ENCODE measurements at regions not wholly inside any gene's neighbourhood (a gene's known extent, or its start where the extent isn't known, plus 50 kb on each side); places are given as distances from the start of the nearest gene placed in this dataset.

GRCh38 chr3:65079560-65079959, 391.8 kb upstream of the ADAMTS9 start:
- Mint-ChIP-seq H3K27ac (no peak overlapping the region), H3K9me3 (peaks cover 14% of the 10 kb centered on the region)
- no peak for TF ChIP-seq CTCF (IDR thresholded peaks at IDR 0.05; ENCODE audit: unreplicated experiment)

GRCh38 chr3:65078748-65079147, 390.9 kb upstream of the ADAMTS9 start:
- no peak for DNase-seq (ENCODE audit: low spot score in 2 of 2, unreplicated experiment in 2 of 2)
- Mint-ChIP-seq H3K4me1 (peaks cover 23% of the 10 kb centered on the region), H3K36me3 (no peaks in the 10 kb centered on the region)

More at GRCh38 chr3:65079560-65079959, 391.8 kb upstream of the ADAMTS9 start:
- Mint-ChIP-seq H3K4me1 (peaks cover 23% of the 10 kb centered on the region), H3K27me3 (ENCODE audit: low read depth) (no peaks in the 10 kb centered on the region), H3K4me3 (no peak overlapping the region), H3K36me3 (no peaks in the 10 kb centered on the region)
- no peak for DNase-seq (ENCODE audit: low spot score in 2 of 2, unreplicated experiment in 2 of 2)

GRCh38 chr3:65077124-65077523, 389.3 kb upstream of the ADAMTS9 start:
- Mint-ChIP-seq H3K4me1 (peaks cover 7% of the 10 kb centered on the region), H3K27me3 (ENCODE audit: low read depth) (no peaks in the 10 kb centered on the region), H3K9me3 (peaks cover 14% of the 10 kb centered on the region), H3K4me3 (no peak overlapping the region), H3K36me3 (no peaks in the 10 kb centered on the region), H3K27ac (no peak overlapping the region)
- no peak for DNase-seq (ENCODE audit: low spot score in 2 of 2, unreplicated experiment in 2 of 2)
- no peak for TF ChIP-seq CTCF (IDR thresholded peaks at IDR 0.05; ENCODE audit: unreplicated experiment)

More at GRCh38 chr3:65078748-65079147, 390.9 kb upstream of the ADAMTS9 start:
- no peak for TF ChIP-seq CTCF (IDR thresholded peaks at IDR 0.05; ENCODE audit: unreplicated experiment)
- H3K9me3 Mint-ChIP-seq = peaks cover 14% of the 10 kb centered on the region
- H3K27me3 Mint-ChIP-seq (ENCODE audit: low read depth) = no peaks in the 10 kb centered on the region
- H3K27ac Mint-ChIP-seq = no peak overlapping the region
- H3K4me3 Mint-ChIP-seq = no peak overlapping the region

- Mint-ChIP-seq H3K4me1 (peaks cover 10% of the 10 kb centered on the region), H3K4me3 (no peak overlapping the region), H3K27me3 (ENCODE audit: low read depth) (no peaks in the 10 kb centered on the region), H3K36me3 (no peaks in the 10 kb centered on the region), H3K9me3 (peaks cover 32% of the 10 kb centered on the region), H3K27ac (no peak overlapping the region)
- no peak for TF ChIP-seq CTCF (IDR thresholded peaks at IDR 0.05; ENCODE audit: unreplicated experiment)
- no peak for DNase-seq (ENCODE audit: low spot score in 2 of 2, unreplicated experiment in 2 of 2)
These were observed 383.2 kb upstream of the ADAMTS9 start for GRCh38 chr3:65070968-65071367.

GRCh38 chr3:65060904-65061303, 373.1 kb upstream of the ADAMTS9 start:
- no peak for DNase-seq (ENCODE audit: low spot score in 2 of 2, unreplicated experiment in 2 of 2)
- peak; percentile 25 for TF ChIP-seq CTCF (IDR thresholded peaks at IDR 0.05; ENCODE audit: unreplicated experiment)
- Mint-ChIP-seq H3K4me3 (no peak overlapping the region), H3K27me3 (ENCODE audit: low read depth) (no peaks in the 10 kb centered on the region), H3K9me3 (peaks cover 14% of the 10 kb centered on the region), H3K36me3 (peaks cover 6% of the 10 kb centered on the region), H3K4me1 (peaks cover 2% of the 10 kb centered on the region), H3K27ac (no peak overlapping the region)

- no peak for DNase-seq (ENCODE audit: low spot score in 2 of 2, unreplicated experiment in 2 of 2)
- no peak overlapping the region for H3K27ac Mint-ChIP-seq
- no peak for TF ChIP-seq CTCF (IDR thresholded peaks at IDR 0.05; ENCODE audit: unreplicated experiment)
- peaks cover 34% of the 10 kb centered on the region for H3K9me3 Mint-ChIP-seq
- peaks cover 3% of the 10 kb centered on the region for H3K36me3 Mint-ChIP-seq
- H3K4me3 Mint-ChIP-seq = no peak overlapping the region
- H3K4me1 Mint-ChIP-seq = no peaks in the 10 kb centered on the region
- H3K27me3 Mint-ChIP-seq (ENCODE audit: low read depth) = no peaks in the 10 kb centered on the region
These were observed 364.3 kb upstream of the ADAMTS9 start for GRCh38 chr3:65052101-65052500.
